ENCODE measurements at regions not wholly inside any gene's neighbourhood (a gene's known extent, or its start where the extent isn't known, plus 50 kb on each side); places are given as distances from the start of the nearest gene placed in this dataset.

DNA sequence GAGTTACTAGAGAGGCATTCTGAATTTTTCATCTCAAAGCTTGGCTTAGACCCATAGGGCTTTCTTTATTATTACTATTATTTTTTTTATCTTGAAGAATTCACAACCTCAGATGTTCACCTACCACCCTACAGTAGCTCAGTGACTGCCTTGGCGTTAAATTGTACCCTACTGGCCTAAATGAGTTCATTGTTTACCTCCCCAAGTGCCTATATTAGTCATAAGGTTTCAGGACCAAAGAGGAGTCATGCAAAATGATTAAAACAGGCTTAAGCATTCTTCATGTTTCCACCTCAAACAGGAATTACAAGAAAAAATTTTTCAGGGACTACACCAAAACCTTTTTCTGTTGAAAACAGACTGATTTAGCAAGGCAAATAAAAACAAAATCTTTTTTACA, 751.5 kb downstream of the SQOR start:
- H2AK9ac ChIP-seq (replicated peaks; ENCODE audit: low read depth, low read length, poor library complexity): no peak overlapping the region
- no peak overlapping the region for H4K91ac ChIP-seq (ENCODE audit: insufficient read depth, low read depth, low read length)
- ChIA-PET CTCF (no interaction called here), POLR2A (ENCODE audit: unreplicated experiment) (no interaction called here)
- H3K18ac ChIP-seq (ENCODE audit: low read depth, low read length): no peak overlapping the region
- intact Hi-C loops (cut with micrococcal nuclease): no loop called here
- H2BK15ac ChIP-seq (ENCODE audit: low read depth, low read length): no peak overlapping the region
- no peak overlapping the region for H2AK5ac ChIP-seq (ENCODE audit: low read depth, low read length)
- H3K4me2 ChIP-seq (ENCODE audit: low read depth, low read length): no peak overlapping the region
- H2BK120ac ChIP-seq (ENCODE audit: low read depth, low read length): no peak overlapping the region
- H3K9ac ChIP-seq (ENCODE audit: low read depth, low read length): no peak overlapping the region
- no peak overlapping the region for H3K4ac ChIP-seq (ENCODE audit: low read depth, low read length)
- H4K20me1 ChIP-seq (ENCODE audit: insufficient read depth, low read length): no peaks in the 10 kb centered on the region
- no peak overlapping the region for H4K8ac ChIP-seq (ENCODE audit: low read depth in 2 of 2, low read length in 2 of 2)
- no peak for ATAC-seq (ENCODE audit: low read depth)
- H3K14ac ChIP-seq (replicated peaks; ENCODE audit: low read depth, low read length): no peak overlapping the region
- BruUV-seq (replicated peaks): no TSS peak
- H3K79me1 ChIP-seq (ENCODE audit: low read depth in 1 of 2, low read length in 2 of 2): no peaks in the 10 kb centered on the region
- H3K9me3 ChIP-seq (ENCODE audit: control insufficient read depth, insufficient read depth, low read length): peaks cover 2% of the 10 kb centered on the region; the same call in 1 of the 2 replicates
- H3K9me1 ChIP-seq (ENCODE audit: insufficient read depth, low read length): no peaks in the 10 kb centered on the region
- no peak overlapping the region for H4K5ac ChIP-seq (ENCODE audit: low read depth, low read length)
- DNase-seq: no peak
- no peak overlapping the region for H2BK20ac ChIP-seq (ENCODE audit: low read depth, low read length)
- no peak overlapping the region for H2AFZ ChIP-seq (replicated peaks; ENCODE audit: low read length, poor library complexity)
- TF ChIP-seq CTCF (conservative IDR thresholded peaks at IDR 0.05; ENCODE audit: low read depth, low read length): no peak
- TF ChIP-seq ELK1 (IDR thresholded peaks at IDR 0.05; ENCODE audit: borderline replicate concordance, low read depth, low read length): no peak
- TF ChIP-seq MXI1 (IDR thresholded peaks at IDR 0.05; ENCODE audit: borderline replicate concordance, low read depth, low read length): no peak
- TF ChIP-seq, protein P1, sequence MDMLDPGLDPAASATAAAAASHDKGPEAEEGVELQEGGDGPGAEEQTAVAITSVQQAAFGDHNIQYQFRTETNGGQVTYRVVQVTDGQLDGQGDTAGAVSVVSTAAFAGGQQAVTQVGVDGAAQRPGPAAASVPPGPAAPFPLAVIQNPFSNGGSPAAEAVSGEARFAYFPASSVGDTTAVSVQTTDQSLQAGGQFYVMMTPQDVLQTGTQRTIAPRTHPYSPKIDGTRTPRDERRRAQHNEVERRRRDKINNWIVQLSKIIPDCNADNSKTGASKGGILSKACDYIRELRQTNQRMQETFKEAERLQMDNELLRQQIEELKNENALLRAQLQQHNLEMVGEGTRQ (IDR thresholded peaks at IDR 0.05; ENCODE audit: low read depth, low read length): no peak
- TF ChIP-seq MAZ (IDR thresholded peaks at IDR 0.05; ENCODE audit: borderline replicate concordance, low read depth, low read length): no peak
- TF ChIP-seq CEBPB (IDR thresholded peaks at IDR 0.05; ENCODE audit: low read depth, low read length): no peak
- no peak for TF ChIP-seq RFX5 (IDR thresholded peaks at IDR 0.05; ENCODE audit: low read depth, low read length)
- no peaks in the 10 kb centered on the region for H3K4me1 ChIP-seq (ENCODE audit: control insufficient read depth, insufficient read depth, low read length)
- no peak overlapping the region for H3K56ac ChIP-seq (ENCODE audit: extremely low read depth, insufficient read depth, low read length)
- WGBS, 2 experiments (ENCODE audit: extremely low coverage in 2 of 2, insufficient read length in 1 of 2): no CpG with 5 or more reads among the region's 1 CpG
- in situ Hi-C loops (cut with MboI; ENCODE audit: low sequenced_read_pairs): no loop called here
- dilution Hi-C loops (cut with HindIII; ENCODE audit: low sequenced_read_pairs, unreplicated experiment): no loop called here
- H3K27ac ChIP-seq (ENCODE audit: insufficient read depth, low read length): no peak overlapping the region
- no peak overlapping the region for H3K23ac ChIP-seq (ENCODE audit: low read depth, low read length)
- no peak overlapping the region for H3K4me3 ChIP-seq (ENCODE audit: insufficient read depth, low read depth, low read length)
- no peaks in the 10 kb centered on the region for H3K36me3 ChIP-seq (ENCODE audit: control insufficient read depth, insufficient read depth, low read length)
- no peak overlapping the region for H2BK5ac ChIP-seq (ENCODE audit: low read depth, low read length, poor library complexity, severe bottlenecking)
- H3K27me3 ChIP-seq (ENCODE audit: control insufficient read depth, insufficient read depth, low read length): no peaks in the 10 kb centered on the region

Measured in IMR-90 (cell line).